Retinal pigment epithelial cell (primary cell): ENCODE measurements at regions not wholly inside any gene's neighbourhood (a gene's known extent, or its start where the extent isn't known, plus 50 kb on each side); places are given as distances from the start of the nearest gene placed in this dataset.

Experiments used
- DNase-seq: peaks from one replicate; pipeline ENCODE4 v3.0.0-alpha.2; 2010; ENCODE audit warnings: low read depth
- H3K4me3 ChIP-seq: 2 replicates; pipeline ENCODE4 v1.5.1; 2011; ENCODE audit warnings: mild to moderate bottlenecking, low read length, control low read depth, moderate library complexity
- CTCF ChIP-seq: conservative IDR thresholded peaks from 2 replicates; pipeline ENCODE4 v1.5.1; 2011; ENCODE audit warnings: low read depth, low read length, control low read depth, inconsistent platforms

DNA sequence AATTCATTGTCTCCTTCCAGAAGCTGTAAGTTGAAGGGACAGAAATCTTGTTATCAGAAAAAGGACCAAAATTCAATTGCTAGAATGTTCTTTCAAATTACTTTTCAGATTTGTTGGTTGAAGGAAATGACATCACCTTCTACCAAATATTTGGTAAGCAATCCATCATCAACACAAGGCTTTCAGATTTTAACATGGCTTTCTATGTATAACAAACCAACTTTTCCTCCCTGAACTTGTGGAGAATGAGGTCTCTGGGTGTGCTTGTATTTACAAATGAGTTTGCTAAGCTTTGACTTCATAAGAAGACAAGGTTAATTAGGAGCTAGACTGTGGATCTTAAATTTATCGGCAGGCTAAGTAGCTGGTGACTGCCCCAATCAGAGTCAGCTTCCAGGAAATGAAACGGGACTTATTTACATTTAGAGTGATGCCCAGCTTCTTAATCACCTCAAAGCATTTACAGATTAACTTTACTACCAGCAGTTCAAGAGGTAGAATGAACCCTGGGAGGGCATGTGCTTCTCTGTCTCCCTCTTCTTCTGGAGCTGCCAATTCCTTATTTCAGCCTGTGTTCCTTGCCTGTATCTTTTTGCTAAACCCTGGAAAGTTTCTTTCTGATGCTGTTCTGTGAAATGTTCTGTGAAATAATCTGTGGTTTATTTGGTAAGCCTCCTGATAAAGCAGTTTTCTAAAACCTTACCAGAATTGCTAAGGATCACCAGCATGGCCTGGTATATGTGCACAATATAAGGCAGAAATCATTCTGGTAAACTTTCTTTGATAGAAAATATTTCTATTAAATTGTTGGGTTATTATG, 248.8 kb upstream of the FZD8 start:
- H3K4me3 ChIP-seq: no peak overlapping the region

DNA sequence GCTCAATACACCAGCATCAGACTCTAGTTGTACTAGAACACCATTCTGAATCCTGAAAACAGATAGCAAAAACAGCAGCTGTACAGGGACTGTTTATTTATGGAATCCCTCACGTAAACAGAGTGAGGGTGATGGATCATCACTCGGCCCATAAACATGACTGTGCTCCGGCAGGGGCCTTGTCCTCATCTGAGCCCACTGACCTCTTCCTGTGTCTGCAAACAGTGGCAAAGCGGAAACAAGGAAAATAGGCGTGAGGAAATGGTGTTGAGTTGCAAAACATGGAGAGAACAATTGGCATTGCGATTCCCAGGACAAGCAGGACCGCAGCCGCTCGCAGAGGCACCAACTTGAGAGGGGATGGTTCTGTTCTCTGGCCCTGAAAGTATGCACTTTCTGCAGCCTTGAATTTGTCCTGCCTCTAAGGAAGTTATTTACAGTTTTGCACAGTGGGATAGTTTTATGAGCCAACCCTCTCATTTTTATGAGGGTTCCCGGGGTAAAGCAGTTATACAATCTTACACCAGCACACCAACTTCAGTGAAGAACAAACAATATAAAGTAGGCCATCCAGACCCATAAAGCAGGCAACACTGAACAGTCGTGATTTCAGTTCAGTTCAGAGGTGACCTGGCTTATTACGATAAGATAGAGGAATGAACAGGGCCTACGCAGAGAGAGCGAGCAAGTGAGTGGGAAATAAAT, 248.0 kb upstream of the FZD8 start:
- TF ChIP-seq CTCF: no peak
- no peak overlapping the region for H3K4me3 ChIP-seq
- DNase-seq: no peak

More for the DNA sequence above, 248.8 kb upstream of the FZD8 start:
- peak; percentile 38 for DNase-seq
- no peak for TF ChIP-seq CTCF

DNA sequence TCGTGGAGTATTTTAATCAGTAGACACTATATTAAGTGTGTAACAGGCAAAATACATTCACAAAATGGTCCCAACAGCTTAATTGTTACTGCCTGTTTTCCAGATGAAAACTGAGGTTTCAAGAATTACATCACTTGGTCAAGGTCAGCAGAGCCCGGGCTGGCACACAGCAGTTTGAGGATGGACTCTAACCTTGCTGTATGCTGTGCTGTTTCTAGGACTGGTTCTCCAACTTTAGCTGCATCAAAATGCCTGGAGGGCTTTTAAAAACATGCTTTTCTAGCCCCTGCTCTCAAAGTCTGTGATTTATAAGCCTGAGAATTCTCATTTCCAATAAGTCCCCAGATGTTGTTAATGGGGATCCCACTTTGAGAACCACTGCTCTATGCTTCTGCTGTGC, 247.1 kb upstream of the FZD8 start:
- no peak overlapping the region for H3K4me3 ChIP-seq
- no peak for DNase-seq
- no peak for TF ChIP-seq CTCF

DNA sequence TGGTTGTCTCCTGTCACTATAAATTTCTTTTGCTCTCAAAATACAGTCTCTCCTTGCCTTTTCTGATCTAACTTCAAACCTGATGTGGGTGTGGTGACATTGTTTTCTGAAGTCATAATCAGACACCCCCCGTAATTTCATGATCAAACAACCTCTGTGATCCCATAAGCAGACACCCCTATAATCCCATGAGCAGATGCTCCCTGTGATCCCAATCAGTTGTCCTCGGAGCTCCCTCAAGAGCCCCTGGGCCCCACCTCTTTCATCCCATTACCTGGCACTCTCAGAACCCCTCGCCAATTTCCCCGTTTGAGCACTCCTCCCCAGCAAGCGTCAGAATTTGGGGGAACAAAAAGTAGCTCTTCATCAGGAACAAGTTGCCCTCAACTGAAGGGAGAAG, 246.3 kb upstream of the FZD8 start:
- TF ChIP-seq CTCF: no peak
- no peak for DNase-seq
- H3K4me3 ChIP-seq: no peak overlapping the region

GRCh38 chr10:35887685-35888084, 245.6 kb upstream of the FZD8 start:
- no peak for DNase-seq

GRCh38 chr10:35885076-35885475, 243.0 kb upstream of the FZD8 start:
- no peak overlapping the region for H3K4me3 ChIP-seq
- DNase-seq: no peak
- TF ChIP-seq CTCF: no peak

More at GRCh38 chr10:35887685-35888084, 245.6 kb upstream of the FZD8 start:
- no peak overlapping the region for H3K4me3 ChIP-seq
- TF ChIP-seq CTCF: no peak
